H1 (cell line): ENCODE measurements at regions not wholly inside any gene's neighbourhood (a gene's known extent, or its start where the extent isn't known, plus 50 kb on each side); places are given as distances from the start of the nearest gene placed in this dataset.

Experiments used
- CTCF ChIA-PET: fragments of 300-600 bp; sonication (Branson Sonifier 250); formaldehyde crosslinking; loops from one replicate; lab custom pipeline; 2021; ENCODE audit not compliant: partially characterized antibody; lab: Charles Lee
- POLR2A ChIA-PET: fragments of 300-600 bp; sonication (Branson Sonifier 250); formaldehyde crosslinking; loops from one replicate; lab custom pipeline; 2021; ENCODE audit warnings: inconsistent platforms; ENCODE audit not compliant: partially characterized antibody; lab: Charles Lee
- DNase-seq, 2 experiments: peaks; one replicate each; pipeline versions ENCODE4 v3.0.0 to v3.0.0-alpha.2; 2010 to 2022; ENCODE audit warnings: low spot score in 2 of 2, low read depth in 1 of 2, mixed read lengths in 1 of 2
- FAIRE-seq: peaks from 2 replicates; lab custom pipeline; 2011; peaks lifted over from hg19 to GRCh38; lab: Jason Lieb, UNC
- H2AFZ ChIP-seq: 2 replicates; pipeline ENCODE4 v1.8.1; 2012; ENCODE audit warnings: low read length, inconsistent platforms
- H2AK5ac ChIP-seq: 2 replicates; pipeline ENCODE4 v1.6.1; 2013; ENCODE audit warnings: low read depth, low read length
- H2BK120ac ChIP-seq: replicated peaks from 2 replicates; pipeline ENCODE3; 2013; ENCODE audit warnings: low read depth, low read length, inconsistent platforms
- H2BK12ac ChIP-seq: 2 replicates; pipeline ENCODE4 v1.6.1; 2013; ENCODE audit warnings: low read depth, low read length
- H2BK15ac ChIP-seq: 2 replicates; pipeline ENCODE4 v1.6.1; 2013; ENCODE audit warnings: low read length
- H2BK20ac ChIP-seq: 2 replicates; pipeline ENCODE4 v1.6.1; 2013; ENCODE audit warnings: low read length
- H2BK5ac ChIP-seq: 2 replicates; pipeline ENCODE4 v1.6.1; 2013; ENCODE audit warnings: low read depth, low read length
- H3K14ac ChIP-seq: 2 replicates; pipeline ENCODE4 v1.6.1; 2013; ENCODE audit warnings: inconsistent platforms; ENCODE audit not compliant: insufficient read length
- H3K18ac ChIP-seq: 2 replicates; pipeline ENCODE4 v1.6.1; 2013; ENCODE audit warnings: low read length; ENCODE audit errors: extremely low read depth
- H3K23ac ChIP-seq: 2 replicates; pipeline ENCODE4 v1.6.1; 2013; ENCODE audit warnings: inconsistent platforms; ENCODE audit not compliant: insufficient read length
- H3K23me2 ChIP-seq: 2 replicates; pipeline ENCODE4 v1.6.1; 2013; ENCODE audit warnings: low read depth, low read length
- H3K27ac ChIP-seq: 2 replicates; pipeline ENCODE4 v1.6.1; 2011; ENCODE audit warnings: low read depth, low read length, inconsistent platforms
- H3K27me3 ChIP-seq, 4 experiments: replicated peaks in 1 of 4; 1 replicate in 1 of 4; 2 replicates in 3 of 4; pipeline versions ENCODE4 v1.6.1 to v1.8.1; 2011 to 2013; ENCODE audit warnings: low read length in 3 of 4, mild to moderate bottlenecking in 3 of 4, inconsistent platforms in 2 of 4, mixed read lengths in 2 of 4, moderate library complexity in 1 of 4; ENCODE audit not compliant: control insufficient read depth in 3 of 4, insufficient read depth in 3 of 4; ENCODE audit errors: extremely low read depth in 1 of 4
- H3K36me3 ChIP-seq, 4 experiments: 2 replicates each; pipeline versions ENCODE4 v1.6.1 to v1.8.1; 2011 to 2013; ENCODE audit warnings: mild to moderate bottlenecking in 4 of 4, low read length in 3 of 4, moderate library complexity in 2 of 4, control low read depth in 1 of 4, inconsistent platforms in 1 of 4; ENCODE audit not compliant: insufficient read depth in 4 of 4, control insufficient read depth in 2 of 4
- H3K4ac ChIP-seq: replicated peaks from 2 replicates; pipeline ENCODE3; 2013; ENCODE audit warnings: low read length, low read depth, mixed read lengths, inconsistent platforms; ENCODE audit not compliant: insufficient read length
- H3K4me1 ChIP-seq, 4 experiments: replicated peaks in 1 of 4; 1 replicate in 1 of 4; 2 replicates in 3 of 4; pipeline versions ENCODE4 v1.6.1 to v1.8.1; 2011 to 2013; ENCODE audit warnings: low read length in 3 of 4, inconsistent platforms in 2 of 4, mixed read lengths in 1 of 4; ENCODE audit not compliant: insufficient read depth in 4 of 4, control insufficient read depth in 3 of 4
- H3K4me2 ChIP-seq, 2 experiments: 2 replicates each; pipeline versions ENCODE4 v1.6.1 to v1.8.1; 2011 to 2013; ENCODE audit warnings: low read depth in 2 of 2, low read length in 2 of 2, control low read depth in 1 of 2, inconsistent platforms in 1 of 2, mild to moderate bottlenecking in 1 of 2; ENCODE audit not compliant: insufficient read depth in 1 of 2
- H3K4me3 ChIP-seq, 4 experiments: fragments of 200-600, 300-600 bp in 1 of 4; sonication (generic), shearing (Covaris generic), sonication (Bioruptor Twin) in 1 of 4; 2 replicates each; pipeline versions ENCODE4 v1.5.1 to v1.8.1; 2011 to 2016; ENCODE audit warnings: low read length in 4 of 4, low read depth in 3 of 4, control low read depth in 2 of 4, inconsistent platforms in 2 of 4, mild to moderate bottlenecking in 2 of 4, mixed read lengths in 1 of 4, moderate library complexity in 1 of 4; ENCODE audit not compliant: insufficient read depth in 2 of 4; ENCODE audit errors: extremely low read depth in 1 of 4
- H3K56ac ChIP-seq: replicated peaks from 2 replicates; pipeline ENCODE3; 2013; ENCODE audit warnings: low read depth, mild to moderate bottlenecking, mixed read lengths, low read length, inconsistent platforms; ENCODE audit not compliant: insufficient read length
- H3K79me1 ChIP-seq: 2 replicates; pipeline ENCODE4 v1.6.1; 2013; ENCODE audit warnings: low read depth, low read length, control low read depth
- H3K79me2 ChIP-seq, 2 experiments: 2 replicates each; pipeline versions ENCODE4 v1.6.1 to v1.8.1; 2012 to 2013; ENCODE audit warnings: low read length in 2 of 2, mild to moderate bottlenecking in 2 of 2, inconsistent platforms in 1 of 2; ENCODE audit not compliant: insufficient read depth in 2 of 2, control insufficient read depth in 1 of 2
- H3K9ac ChIP-seq, 4 experiments: replicated peaks in 1 of 4; 1 replicate in 1 of 4; 2 replicates in 3 of 4; pipeline versions ENCODE4 v1.6.1 to v1.8.1; 2011 to 2013; ENCODE audit warnings: low read depth in 3 of 4, low read length in 3 of 4, control low read depth in 2 of 4, mild to moderate bottlenecking in 2 of 4, moderate library complexity in 2 of 4, inconsistent platforms in 1 of 4; ENCODE audit errors: extremely low read depth in 1 of 4
- H3K9me3 ChIP-seq, 2 experiments: 2 replicates each; pipeline versions ENCODE4 v1.6.1 to v1.8.1; 2012 to 2013; ENCODE audit warnings: mild to moderate bottlenecking in 2 of 2, moderate library complexity in 2 of 2, control low read depth in 1 of 2, inconsistent platforms in 1 of 2, low read depth in 1 of 2, low read length in 1 of 2, mixed read lengths in 1 of 2; ENCODE audit not compliant: insufficient read depth in 2 of 2
- H4K20me1 ChIP-seq, 2 experiments: replicated peaks in 1 of 2; 2 replicates each; pipeline versions ENCODE3 to v1.8.1; 2011 to 2013; ENCODE audit warnings: inconsistent platforms in 2 of 2, low read length in 2 of 2, mild to moderate bottlenecking in 1 of 2; ENCODE audit not compliant: insufficient read depth in 2 of 2, control insufficient read depth in 1 of 2
- H4K5ac ChIP-seq: 2 replicates; pipeline ENCODE4 v1.6.1; 2013; ENCODE audit warnings: low read length, low read depth, mixed read lengths, inconsistent platforms; ENCODE audit not compliant: insufficient read length
- H4K8ac ChIP-seq: 2 replicates; pipeline ENCODE4 v1.8.0; 2013; ENCODE audit warnings: mild to moderate bottlenecking, moderate library complexity, low read length, inconsistent platforms; ENCODE audit not compliant: insufficient read depth; ENCODE audit errors: extremely low read depth
- H4K91ac ChIP-seq: replicated peaks from 2 replicates; pipeline ENCODE3; 2013; ENCODE audit warnings: low read length, mixed read lengths, inconsistent platforms; ENCODE audit not compliant: insufficient read length
- CBX8 ChIP-seq: fragments of 300-800, 300-1000 bp; sonication (generic); IDR thresholded peaks from 2 replicates; pipeline ENCODE4 v1.7.1; 2016; ENCODE audit warnings: low read depth, low read length, borderline replicate concordance
- GTF2F1 ChIP-seq: IDR thresholded peaks from 2 replicates; pipeline ENCODE4 v1.6.1; 2012; ENCODE audit warnings: low read depth, low read length, improper control_type of control experiment, borderline replicate concordance
- JUND ChIP-seq: IDR thresholded peaks from 2 replicates; pipeline ENCODE4 v1.6.1; 2011; ENCODE audit warnings: mild to moderate bottlenecking, improper control_type of control experiment, low read length
- RAD21 ChIP-seq, 2 experiments: IDR thresholded peaks in 1 of 2; conservative IDR thresholded peaks in 1 of 2; 2 replicates each; pipeline ENCODE4 v1.6.1; 2011; ENCODE audit warnings: low read depth in 2 of 2, low read length in 2 of 2, improper control_type of control experiment in 1 of 2, inconsistent platforms in 1 of 2, mild to moderate bottlenecking in 1 of 2, moderate library complexity in 1 of 2
- RFX5 ChIP-seq: IDR thresholded peaks from 2 replicates; pipeline ENCODE4 v1.6.1; 2011; ENCODE audit warnings: low read depth, low read length, improper control_type of control experiment, borderline replicate concordance
- SP2 ChIP-seq: IDR thresholded peaks from 2 replicates; pipeline ENCODE4 v1.6.1; 2012; ENCODE audit warnings: mild to moderate bottlenecking, low read length, inconsistent platforms
- SRF ChIP-seq: IDR thresholded peaks from 2 replicates; pipeline ENCODE4 v1.6.1; 2011; ENCODE audit warnings: mild to moderate bottlenecking, low read depth, low read length, moderate library complexity
- TEAD4 ChIP-seq: IDR thresholded peaks from 2 replicates; pipeline ENCODE4 v1.6.1; 2012; ENCODE audit warnings: low read depth, low read length, inconsistent platforms, mixed read lengths
- YY1 ChIP-seq: IDR thresholded peaks from 2 replicates; pipeline ENCODE4 v1.6.1; 2011; ENCODE audit warnings: low read depth, mild to moderate bottlenecking, low read length
- WGBS, 2 experiments: shearing (Covaris generic) in 1 of 2; methylation state at CpG; one replicate each; pipeline versions ENCODE4 v1.1.6 to v1.1.7; 2013 to 2015; ENCODE audit warnings: low lambda C conversion rate in 2 of 2, mixed read lengths in 2 of 2, inconsistent platforms in 1 of 2, low coverage in 1 of 2, missing lambda C conversion rate in 1 of 2; ENCODE audit not compliant: insufficient replicate concordance in 2 of 2, insufficient coverage in 1 of 2, insufficient read length in 1 of 2; ENCODE audit errors: extremely low coverage in 1 of 2, missing lambda C conversion rate in 1 of 2; 5-methylcytosine and 5-hydroxymethylcytosine counted together
- TF ChIP-seq, protein P1 (sequence below): IDR thresholded peaks from 2 replicates; pipeline ENCODE4 v1.6.1; 2012; ENCODE audit warnings: low read length, inconsistent platforms
- TF ChIP-seq, protein P2 (sequence below): IDR thresholded peaks from 2 replicates; pipeline ENCODE4 v1.6.1; 2012; ENCODE audit warnings: inconsistent platforms

DNA sequence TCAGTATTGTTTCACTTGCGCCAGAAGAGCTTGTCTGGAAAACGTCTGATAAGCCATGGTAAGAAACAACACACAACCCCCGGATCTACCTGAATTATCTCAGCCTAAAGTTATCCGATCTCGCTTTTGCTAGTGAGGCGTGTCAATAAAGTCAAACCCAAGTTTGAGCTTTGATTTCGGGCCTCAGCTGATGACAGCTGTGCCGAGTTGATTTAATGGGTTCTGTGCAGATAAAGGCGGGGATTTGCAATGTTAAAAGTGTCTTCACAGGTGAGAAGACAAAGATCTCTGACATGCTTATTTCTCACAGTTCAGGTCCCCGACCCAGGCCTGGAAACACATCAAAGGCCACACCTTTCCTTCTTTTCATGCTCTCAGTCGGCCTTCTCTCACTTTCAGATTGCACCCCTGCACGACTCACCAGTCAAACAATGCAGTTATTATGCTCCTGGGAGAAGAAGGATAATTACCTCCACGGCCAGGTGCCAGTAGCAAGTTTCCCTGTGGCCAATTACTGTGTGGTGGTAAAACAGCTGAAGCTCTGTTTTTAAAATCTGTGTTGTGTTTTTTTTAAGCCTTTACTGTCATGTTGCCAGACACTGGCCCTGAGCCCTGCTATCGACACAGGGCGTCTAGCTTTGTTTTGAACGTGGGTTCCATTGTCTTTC is 245.3 kb upstream of the RUNX1 start:
- peaks cover 0 to 10% (median 3%) of the 10 kb centered on the region in 4 experiments; a peak in 2 of 7 replicates for H3K4me1 ChIP-seq
- no peak overlapping the region for H3K9ac ChIP-seq
- H3K4me3 ChIP-seq: no peak overlapping the region
- TF ChIP-seq SP2 (no peak), CBX8 (no peak), SRF (no peak), JUND (no peak), GTF2F1 (no peak), RFX5 (no peak), YY1 (no peak), RAD21 (IDR thresholded peaks at IDR 0.05 in 1 of 2, conservative IDR thresholded peaks at IDR 0.05 in 1 of 2; ENCODE audit: low read depth in 2 of 2, low read length in 2 of 2) (no peak), TEAD4 (no peak)
- TF ChIP-seq, protein P1, sequence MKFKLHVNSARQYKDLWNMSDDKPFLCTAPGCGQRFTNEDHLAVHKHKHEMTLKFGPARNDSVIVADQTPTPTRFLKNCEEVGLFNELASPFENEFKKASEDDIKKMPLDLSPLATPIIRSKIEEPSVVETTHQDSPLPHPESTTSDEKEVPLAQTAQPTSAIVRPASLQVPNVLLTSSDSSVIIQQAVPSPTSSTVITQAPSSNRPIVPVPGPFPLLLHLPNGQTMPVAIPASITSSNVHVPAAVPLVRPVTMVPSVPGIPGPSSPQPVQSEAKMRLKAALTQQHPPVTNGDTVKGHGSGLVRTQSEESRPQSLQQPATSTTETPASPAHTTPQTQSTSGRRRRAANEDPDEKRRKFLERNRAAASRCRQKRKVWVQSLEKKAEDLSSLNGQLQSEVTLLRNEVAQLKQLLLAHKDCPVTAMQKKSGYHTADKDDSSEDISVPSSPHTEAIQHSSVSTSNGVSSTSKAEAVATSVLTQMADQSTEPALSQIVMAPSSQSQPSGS: no peak
- TF ChIP-seq, protein P2, sequence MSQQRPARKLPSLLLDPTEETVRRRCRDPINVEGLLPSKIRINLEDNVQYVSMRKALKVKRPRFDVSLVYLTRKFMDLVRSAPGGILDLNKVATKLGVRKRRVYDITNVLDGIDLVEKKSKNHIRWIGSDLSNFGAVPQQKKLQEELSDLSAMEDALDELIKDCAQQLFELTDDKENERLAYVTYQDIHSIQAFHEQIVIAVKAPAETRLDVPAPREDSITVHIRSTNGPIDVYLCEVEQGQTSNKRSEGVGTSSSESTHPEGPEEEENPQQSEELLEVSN: no peak

More for the DNA sequence above, 245.3 kb upstream of the RUNX1 start:
- Histone ChIP-seq H3K4me2 (peak overlapping the region; percentile 16 to 40; a peak in 3 of 4 replicates), H2AFZ (no peak overlapping the region), H3K23me2 (0 out of 2 replicates have a peak, but pooled peaks cover 3% of the 10 kb centered on the region), H4K5ac (no peak overlapping the region), H4K91ac (no peak overlapping the region), H4K8ac (no peak overlapping the region), H3K79me1 (no peaks in the 10 kb centered on the region), H3K14ac (no peak overlapping the region), H3K36me3 (no peaks in the 10 kb centered on the region), H2AK5ac (no peak overlapping the region), H3K27me3 (no peaks in the 10 kb centered on the region; a peak in 1 of 7 replicates), H2BK20ac (no peak overlapping the region), H2BK120ac (no peak overlapping the region), H2BK15ac (no peak overlapping the region), H3K18ac (0 out of 2 replicates have a peak overlapping the region, but pooled peaks have one; percentile 20), H3K79me2 (no peaks in the 10 kb centered on the region), H3K4ac (no peak overlapping the region), H3K9me3 (no peaks in the 10 kb centered on the region; a peak in 1 of 4 replicates), H2BK5ac (no peak overlapping the region), H3K27ac (no peak overlapping the region), H3K23ac (no peak overlapping the region), H4K20me1 (no peaks in the 10 kb centered on the region), H3K56ac (no peak overlapping the region), H2BK12ac (no peak overlapping the region)
- WGBS, 2 experiments: 71% methylated on average over 16 of the region's 16 CpGs; no CpG with 5 or more reads in 1 of the 2 experiments
- DNase-seq: no peak
- CTCF ChIA-PET: interaction anchor here (0.6 to 1.3 kb wide), 5 partner anchors 9 to 1881 kb away, joined by 3 read pairs; no protein-coding TSS in a partner anchor
- no peak for FAIRE-seq
- POLR2A ChIA-PET: no interaction called here
